ENCODE measurements at regions not wholly inside any gene's neighbourhood (a gene's known extent, or its start where the extent isn't known, plus 50 kb on each side); places are given as distances from the start of the nearest gene placed in this dataset.

- DNase-seq = no peak
- no peak for TF ChIP-seq CTCF (IDR thresholded peaks at IDR 0.05; ENCODE audit: low read depth, low read length, missing control alignments)
- Histone ChIP-seq H3K4me3 (ENCODE audit: low read depth, low read length) (no peak overlapping the region), H3K27ac (no peak overlapping the region), H3K36me3 (replicated peaks) (no peaks in the 10 kb centered on the region), H3K27me3 (replicated peaks) (no peaks in the 10 kb centered on the region)
- in situ Hi-C loops (cut with HindIII; ENCODE audit: low pct_ligation_motif_present, low sequenced_read_pairs) = no loop called here
These were observed 296.3 kb upstream of the JAG1 start for GRCh38 chr20:10970109-10970508.

GRCh38 chr20:10971096-10971495 is 297.3 kb upstream of the JAG1 start:
- Histone ChIP-seq H3K27me3 (replicated peaks) (no peaks in the 10 kb centered on the region), H3K27ac (no peak overlapping the region), H3K36me3 (replicated peaks) (no peaks in the 10 kb centered on the region), H3K4me3 (ENCODE audit: low read depth, low read length) (no peak overlapping the region)
- in situ Hi-C loops (cut with HindIII; ENCODE audit: low pct_ligation_motif_present, low sequenced_read_pairs) = no loop called here
- TF ChIP-seq CTCF (IDR thresholded peaks at IDR 0.05; ENCODE audit: low read depth, low read length, missing control alignments) = no peak
- no peak for DNase-seq

GRCh38 chr20:10972219-10972860 is 298.5 kb upstream of the JAG1 start:
- no peak for DNase-seq
- TF ChIP-seq CTCF (IDR thresholded peaks at IDR 0.05; ENCODE audit: low read depth, low read length, missing control alignments) = peak; percentile 23
- Histone ChIP-seq H3K4me3 (ENCODE audit: low read depth, low read length) (no peak overlapping the region), H3K27me3 (replicated peaks) (no peaks in the 10 kb centered on the region), H3K36me3 (replicated peaks) (no peaks in the 10 kb centered on the region), H3K27ac (no peak overlapping the region)
- in situ Hi-C loops (cut with HindIII; ENCODE audit: low pct_ligation_motif_present, low sequenced_read_pairs) = no loop called here

- in situ Hi-C loops (cut with HindIII; ENCODE audit: low pct_ligation_motif_present, low sequenced_read_pairs) = no loop called here
- Histone ChIP-seq H3K4me3 (ENCODE audit: low read depth, low read length) (no peak overlapping the region), H3K27ac (no peak overlapping the region), H3K27me3 (replicated peaks) (no peaks in the 10 kb centered on the region), H3K36me3 (replicated peaks) (no peaks in the 10 kb centered on the region)
- DNase-seq = no peak
- no peak for TF ChIP-seq CTCF (IDR thresholded peaks at IDR 0.05; ENCODE audit: low read depth, low read length, missing control alignments)
These were observed 302.3 kb upstream of the JAG1 start for GRCh38 chr20:10976051-10976450.

- DNase-seq = no peak
- H3K4me3 ChIP-seq (ENCODE audit: low read depth, low read length) = no peak overlapping the region
- no peak for TF ChIP-seq CTCF (IDR thresholded peaks at IDR 0.05; ENCODE audit: low read depth, low read length, missing control alignments)
- H3K27ac ChIP-seq = no peak overlapping the region
- H3K27me3 ChIP-seq (replicated peaks) = no peaks in the 10 kb centered on the region
- in situ Hi-C loops (cut with HindIII; ENCODE audit: low pct_ligation_motif_present, low sequenced_read_pairs) = no loop called here
- H3K36me3 ChIP-seq (replicated peaks) = no peaks in the 10 kb centered on the region
These were observed 304.4 kb upstream of the JAG1 start for GRCh38 chr20:10978019-10978702.
